ENCODE measurements at regions not wholly inside any gene's neighbourhood (a gene's known extent, or its start where the extent isn't known, plus 50 kb on each side); places are given as distances from the start of the nearest gene placed in this dataset.

- TF ChIP-seq, protein P1, sequence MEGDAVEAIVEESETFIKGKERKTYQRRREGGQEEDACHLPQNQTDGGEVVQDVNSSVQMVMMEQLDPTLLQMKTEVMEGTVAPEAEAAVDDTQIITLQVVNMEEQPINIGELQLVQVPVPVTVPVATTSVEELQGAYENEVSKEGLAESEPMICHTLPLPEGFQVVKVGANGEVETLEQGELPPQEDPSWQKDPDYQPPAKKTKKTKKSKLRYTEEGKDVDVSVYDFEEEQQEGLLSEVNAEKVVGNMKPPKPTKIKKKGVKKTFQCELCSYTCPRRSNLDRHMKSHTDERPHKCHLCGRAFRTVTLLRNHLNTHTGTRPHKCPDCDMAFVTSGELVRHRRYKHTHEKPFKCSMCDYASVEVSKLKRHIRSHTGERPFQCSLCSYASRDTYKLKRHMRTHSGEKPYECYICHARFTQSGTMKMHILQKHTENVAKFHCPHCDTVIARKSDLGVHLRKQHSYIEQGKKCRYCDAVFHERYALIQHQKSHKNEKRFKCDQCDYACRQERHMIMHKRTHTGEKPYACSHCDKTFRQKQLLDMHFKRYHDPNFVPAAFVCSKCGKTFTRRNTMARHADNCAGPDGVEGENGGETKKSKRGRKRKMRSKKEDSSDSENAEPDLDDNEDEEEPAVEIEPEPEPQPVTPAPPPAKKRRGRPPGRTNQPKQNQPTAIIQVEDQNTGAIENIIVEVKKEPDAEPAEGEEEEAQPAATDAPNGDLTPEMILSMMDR (IDR thresholded peaks at IDR 0.05; ENCODE audit: low read depth, low read length, missing input control): no peak
- TF ChIP-seq RXRA (IDR thresholded peaks at IDR 0.05) (no peak), RAD21 (IDR thresholded peaks at IDR 0.05) (no peak), TAF1 (conservative IDR thresholded peaks at IDR 0.05) (no peak), JUND (IDR thresholded peaks at IDR 0.05) (no peak), FOXA1 (IDR thresholded peaks at IDR 0.05) (no peak)
Observed at GRCh38 chr18:24539866-24540617, 79.6 kb downstream of the HRH4 start.

Data from liver (tissue), 3 donors.